ENCODE measurements at regions not wholly inside any gene's neighbourhood (a gene's known extent, or its start where the extent isn't known, plus 50 kb on each side); places are given as distances from the start of the nearest gene placed in this dataset.

GRCh38 chr10:21002091-21002878 is 105.2 kb upstream of the NEBL start:
- WGBS, 2 donors = 50 to 57% methylated on average over 11 of the region's 11 CpGs
- H3K27me3 ChIP-seq (ENCODE audit: control insufficient read depth in 3 of 3, insufficient read depth in 3 of 3, low read length in 2 of 3) = no peaks in the 10 kb centered on the region

GRCh38 chr10:20999699-21000098 is 102.6 kb upstream of the NEBL start:
- no peak overlapping the region for H3K9ac ChIP-seq (ENCODE audit: insufficient read depth in 1 of 2, low read length in 2 of 2)
- DNase-seq (no peak), ATAC-seq (ENCODE audit: insufficient read depth, low FRiP score) (no peak)
- H3K27me3 ChIP-seq (ENCODE audit: control insufficient read depth in 3 of 3, insufficient read depth in 3 of 3, low read length in 2 of 3) = no peaks in the 10 kb centered on the region
- no peaks in the 10 kb centered on the region for H3K36me3 ChIP-seq (ENCODE audit: control insufficient read depth in 4 of 4, insufficient read depth in 4 of 4, low read length in 4 of 4)
- H3K9me3 ChIP-seq (ENCODE audit: control insufficient read depth in 4 of 4, insufficient read depth in 3 of 4, low read length in 3 of 4) = no peaks in the 10 kb centered on the region
- no peak for TF ChIP-seq CTCF (IDR thresholded peaks at IDR 0.05; ENCODE audit: control extremely low read depth, extremely low read depth)
- 84 to 89% methylated on average over 11 of the region's 11 CpGs for WGBS, 2 donors
- no peak overlapping the region for H3K4me3 ChIP-seq
- peaks cover 5 to 21% (median 6%) of the 10 kb centered on the region in 5 donors for H3K4me1 ChIP-seq (ENCODE audit: control insufficient read depth in 5 of 5, insufficient read depth in 5 of 5, low read length in 5 of 5)
- no peak overlapping the region for H3K27ac ChIP-seq (ENCODE audit: low read depth in 1 of 2, low read length in 1 of 2)

More at GRCh38 chr10:21002091-21002878, 105.2 kb upstream of the NEBL start:
- no peak for DNase-seq
- Histone ChIP-seq H3K4me1 (ENCODE audit: control insufficient read depth in 5 of 5, insufficient read depth in 5 of 5, low read length in 5 of 5) (peaks cover 0 to 7% (median 0%) of the 10 kb centered on the region in 5 donors), H3K36me3 (ENCODE audit: control insufficient read depth in 4 of 4, insufficient read depth in 4 of 4, low read length in 4 of 4) (no peaks in the 10 kb centered on the region), H3K9me3 (ENCODE audit: control insufficient read depth in 4 of 4, insufficient read depth in 3 of 4, low read length in 3 of 4) (no peaks in the 10 kb centered on the region), H3K9ac (ENCODE audit: insufficient read depth in 1 of 2, low read length in 2 of 2) (no peak overlapping the region), H3K27ac (ENCODE audit: low read depth in 1 of 2, low read length in 1 of 2) (no peak overlapping the region), H3K4me3 (no peak overlapping the region)
- no peak for TF ChIP-seq CTCF (IDR thresholded peaks at IDR 0.05; ENCODE audit: control extremely low read depth, extremely low read depth)
- no peak for ATAC-seq (ENCODE audit: insufficient read depth, low FRiP score)

GRCh38 chr10:20998036-20998435 is 100.9 kb upstream of the NEBL start:
- Histone ChIP-seq H3K9ac (ENCODE audit: insufficient read depth in 1 of 2, low read length in 2 of 2) (no peak overlapping the region), H3K4me3 (no peak overlapping the region), H3K9me3 (ENCODE audit: control insufficient read depth in 4 of 4, insufficient read depth in 3 of 4, low read length in 3 of 4) (peaks cover 0 to 3% (median 0%) of the 10 kb centered on the region in 4 donors), H3K27me3 (ENCODE audit: control insufficient read depth in 3 of 3, insufficient read depth in 3 of 3, low read length in 2 of 3) (no peaks in the 10 kb centered on the region), H3K36me3 (ENCODE audit: control insufficient read depth in 4 of 4, insufficient read depth in 4 of 4, low read length in 4 of 4) (no peaks in the 10 kb centered on the region), H3K4me1 (ENCODE audit: control insufficient read depth in 5 of 5, insufficient read depth in 5 of 5, low read length in 5 of 5) (peaks cover 5 to 21% (median 6%) of the 10 kb centered on the region in 5 donors), H3K27ac (ENCODE audit: low read depth in 1 of 2, low read length in 1 of 2) (no peak overlapping the region)
- DNase-seq = no peak
- 91 to 94% methylated on average over 5 of the region's 5 CpGs for WGBS, 2 donors
- no peak for ATAC-seq (ENCODE audit: insufficient read depth, low FRiP score)
- no peak for TF ChIP-seq CTCF (IDR thresholded peaks at IDR 0.05; ENCODE audit: control extremely low read depth, extremely low read depth)

Measured in lung (tissue), 11 donors.